ENCODE measurements at regions not wholly inside any gene's neighbourhood (a gene's known extent, or its start where the extent isn't known, plus 50 kb on each side); places are given as distances from the start of the nearest gene placed in this dataset.

DNA sequence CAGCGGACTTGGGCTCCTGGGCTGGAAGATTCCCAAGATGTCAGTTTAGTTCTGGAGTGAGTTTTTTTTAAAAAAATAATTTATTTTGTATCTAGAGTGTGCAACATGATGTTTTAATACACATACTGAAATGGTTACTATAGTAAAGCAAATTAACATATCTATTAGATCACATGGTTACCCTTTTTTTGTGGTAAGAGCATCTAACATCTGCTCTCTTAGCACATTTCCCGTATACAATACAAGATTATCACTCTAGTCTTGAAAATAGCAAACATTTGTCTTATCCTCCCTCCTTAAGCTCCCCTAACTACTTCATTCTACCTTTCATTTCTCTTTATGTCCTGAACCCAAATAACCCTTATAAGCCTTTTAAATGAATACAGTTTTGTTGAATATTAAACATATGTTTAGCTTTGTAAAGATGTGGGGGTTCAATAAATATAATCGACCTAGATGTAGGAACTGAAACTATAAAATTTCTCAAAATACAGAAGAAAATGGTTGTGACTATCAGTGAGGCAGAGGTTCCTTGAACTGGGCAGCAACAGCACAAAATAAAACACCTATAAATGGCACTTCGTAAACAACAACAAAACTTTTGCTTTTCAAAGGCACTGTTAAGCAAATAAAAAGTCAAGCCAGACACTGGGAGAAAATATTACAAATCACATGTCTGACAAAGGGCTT, 466.6 kb downstream of the FGF9 start:
- Histone ChIP-seq H3K9me3 (ENCODE audit: low read length) (no peaks in the 10 kb centered on the region), H3K9ac (ENCODE audit: low read length) (no peak overlapping the region), H3K27me3 (ENCODE audit: insufficient read depth, low read length) (no peaks in the 10 kb centered on the region), H4K20me1 (ENCODE audit: insufficient read depth, low read length) (no peaks in the 10 kb centered on the region), H3K79me2 (ENCODE audit: insufficient read depth, low read length) (no peaks in the 10 kb centered on the region), H3K9me2 (ENCODE audit: low read depth, low read length) (no peaks in the 10 kb centered on the region), H3K27ac (ENCODE audit: low read depth, low read length, poor library complexity, severe bottlenecking) (no peak overlapping the region), H3K4me2 (ENCODE audit: low read length) (no peak overlapping the region), H3F3A (ENCODE audit: insufficient read depth, low read length) (no peaks in the 10 kb centered on the region), H3K4me1 (ENCODE audit: insufficient read depth, low read length, severe bottlenecking) (no peaks in the 10 kb centered on the region), H2AFZ (ENCODE audit: low read length) (no peak overlapping the region), H3K36me3 (ENCODE audit: insufficient read depth, low read length) (no peaks in the 10 kb centered on the region), H3K4me3 (ENCODE audit: low read depth, low read length, poor library complexity, severe bottlenecking) (no peak overlapping the region)
- TF ChIP-seq, protein P1, sequence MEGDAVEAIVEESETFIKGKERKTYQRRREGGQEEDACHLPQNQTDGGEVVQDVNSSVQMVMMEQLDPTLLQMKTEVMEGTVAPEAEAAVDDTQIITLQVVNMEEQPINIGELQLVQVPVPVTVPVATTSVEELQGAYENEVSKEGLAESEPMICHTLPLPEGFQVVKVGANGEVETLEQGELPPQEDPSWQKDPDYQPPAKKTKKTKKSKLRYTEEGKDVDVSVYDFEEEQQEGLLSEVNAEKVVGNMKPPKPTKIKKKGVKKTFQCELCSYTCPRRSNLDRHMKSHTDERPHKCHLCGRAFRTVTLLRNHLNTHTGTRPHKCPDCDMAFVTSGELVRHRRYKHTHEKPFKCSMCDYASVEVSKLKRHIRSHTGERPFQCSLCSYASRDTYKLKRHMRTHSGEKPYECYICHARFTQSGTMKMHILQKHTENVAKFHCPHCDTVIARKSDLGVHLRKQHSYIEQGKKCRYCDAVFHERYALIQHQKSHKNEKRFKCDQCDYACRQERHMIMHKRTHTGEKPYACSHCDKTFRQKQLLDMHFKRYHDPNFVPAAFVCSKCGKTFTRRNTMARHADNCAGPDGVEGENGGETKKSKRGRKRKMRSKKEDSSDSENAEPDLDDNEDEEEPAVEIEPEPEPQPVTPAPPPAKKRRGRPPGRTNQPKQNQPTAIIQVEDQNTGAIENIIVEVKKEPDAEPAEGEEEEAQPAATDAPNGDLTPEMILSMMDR (IDR thresholded peaks at IDR 0.05; ENCODE audit: low read length), result no peak
- TF ChIP-seq EZH2 (IDR thresholded peaks at IDR 0.05; ENCODE audit: borderline replicate concordance, low read length), result no peak

DNA sequence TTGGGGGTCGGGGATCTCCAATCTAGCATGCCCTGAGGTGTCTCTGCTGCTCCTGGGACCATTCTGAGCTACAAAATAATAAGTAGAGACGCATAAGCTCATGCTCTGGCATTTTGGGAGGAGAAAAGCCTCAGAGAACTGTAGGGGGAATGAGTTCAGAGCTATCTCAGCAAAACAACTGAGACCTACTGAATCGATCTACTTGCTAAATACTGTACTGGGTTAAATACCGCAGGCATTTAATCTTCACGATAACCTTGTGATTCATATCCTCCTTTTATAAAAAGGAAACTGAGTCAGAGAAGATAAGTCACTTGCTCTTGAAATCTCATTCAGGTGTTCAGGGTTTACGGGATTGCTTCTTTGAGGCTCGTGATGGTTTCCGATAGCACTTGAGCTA, 468.1 kb downstream of the FGF9 start:
- Histone ChIP-seq H3K79me2 (ENCODE audit: insufficient read depth, low read length) (no peaks in the 10 kb centered on the region), H3K4me2 (ENCODE audit: low read length) (no peak overlapping the region), H2AFZ (ENCODE audit: low read length) (no peak overlapping the region), H3K36me3 (ENCODE audit: insufficient read depth, low read length) (no peaks in the 10 kb centered on the region), H3K9ac (ENCODE audit: low read length) (no peak overlapping the region), H4K20me1 (ENCODE audit: insufficient read depth, low read length) (no peaks in the 10 kb centered on the region), H3K4me1 (ENCODE audit: insufficient read depth, low read length, severe bottlenecking) (no peaks in the 10 kb centered on the region), H3K9me3 (ENCODE audit: low read length) (no peaks in the 10 kb centered on the region), H3K27me3 (ENCODE audit: insufficient read depth, low read length) (no peaks in the 10 kb centered on the region), H3K4me3 (ENCODE audit: low read depth, low read length, poor library complexity, severe bottlenecking) (no peak overlapping the region), H3K9me2 (ENCODE audit: low read depth, low read length) (no peaks in the 10 kb centered on the region), H3F3A (ENCODE audit: insufficient read depth, low read length) (no peaks in the 10 kb centered on the region), H3K27ac (ENCODE audit: low read depth, low read length, poor library complexity, severe bottlenecking) (no peak overlapping the region)
- TF ChIP-seq, protein P1 (IDR thresholded peaks at IDR 0.05; ENCODE audit: low read length), result no peak
- TF ChIP-seq EZH2 (IDR thresholded peaks at IDR 0.05; ENCODE audit: borderline replicate concordance, low read length), result no peak

DNA sequence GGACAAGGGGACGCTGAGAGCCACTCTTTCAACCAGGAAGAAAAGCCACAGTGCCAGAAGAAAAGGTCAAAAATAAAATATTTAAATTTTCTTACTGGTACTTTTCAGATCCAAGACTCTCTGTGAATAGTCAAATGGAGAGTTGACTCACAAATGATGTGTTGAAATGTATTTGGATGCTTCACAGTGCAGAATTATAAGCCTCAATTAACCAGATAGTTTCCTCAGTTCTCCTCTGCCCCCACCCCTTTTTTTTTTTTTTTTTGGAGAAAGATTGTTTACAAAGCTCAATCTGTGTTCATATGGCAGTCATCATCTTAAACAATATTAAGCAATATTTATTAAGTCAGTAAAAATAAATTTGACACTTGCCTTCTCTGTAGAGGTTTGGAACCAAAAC, 470.8 kb downstream of the FGF9 start:
- TF ChIP-seq, protein P1 (IDR thresholded peaks at IDR 0.05; ENCODE audit: low read length), result no peak
- TF ChIP-seq EZH2 (IDR thresholded peaks at IDR 0.05; ENCODE audit: borderline replicate concordance, low read length), result no peak
- Histone ChIP-seq H3K36me3 (ENCODE audit: insufficient read depth, low read length) (no peaks in the 10 kb centered on the region), H2AFZ (ENCODE audit: low read length) (no peak overlapping the region)

More for the DNA sequence above, 470.8 kb downstream of the FGF9 start:
- Histone ChIP-seq H3K9me3 (ENCODE audit: low read length) (no peaks in the 10 kb centered on the region), H3K4me3 (ENCODE audit: low read depth, low read length, poor library complexity, severe bottlenecking) (no peak overlapping the region), H3K9ac (ENCODE audit: low read length) (no peak overlapping the region), H3K79me2 (ENCODE audit: insufficient read depth, low read length) (no peaks in the 10 kb centered on the region), H3K27me3 (ENCODE audit: insufficient read depth, low read length) (no peaks in the 10 kb centered on the region), H3K27ac (ENCODE audit: low read depth, low read length, poor library complexity, severe bottlenecking) (no peak overlapping the region), H3K4me2 (ENCODE audit: low read length) (no peak overlapping the region), H4K20me1 (ENCODE audit: insufficient read depth, low read length) (no peaks in the 10 kb centered on the region), H3K4me1 (ENCODE audit: insufficient read depth, low read length, severe bottlenecking) (no peaks in the 10 kb centered on the region), H3K9me2 (ENCODE audit: low read depth, low read length) (no peaks in the 10 kb centered on the region), H3F3A (ENCODE audit: insufficient read depth, low read length) (no peaks in the 10 kb centered on the region)
